GM21367 (cell line): ENCODE measurements at regions not wholly inside any gene's neighbourhood (a gene's known extent, or its start where the extent isn't known, plus 50 kb on each side); places are given as distances from the start of the nearest gene placed in this dataset.

Experiments
- ATAC-seq: cut with Tn5 transposase; IDR thresholded peaks from one replicate; pipeline ENCODE4 v1.9.1; 2021; ENCODE audit not compliant: unreplicated experiment

- ATAC-seq: no peak
Measured at GRCh38 chr10:7028809-7029166, 382.0 kb downstream of the SFMBT2 start.

- no peak for ATAC-seq
Measured at GRCh38 chr10:7027913-7028808, 382.7 kb downstream of the SFMBT2 start.

GRCh38 chr10:7027237-7027912 lies 383.5 kb downstream of the SFMBT2 start:
- no peak for ATAC-seq

GRCh38 chr10:7026818-7027217 lies 384.0 kb downstream of the SFMBT2 start:
- no peak for ATAC-seq

- no peak for ATAC-seq
Measured at GRCh38 chr10:7025296-7025695, 385.5 kb downstream of the SFMBT2 start.

GRCh38 chr10:7015457-7015856 lies 395.4 kb downstream of the SFMBT2 start:
- no peak for ATAC-seq

- no peak for ATAC-seq
Measured at GRCh38 chr10:7014721-7015120, 396.1 kb downstream of the SFMBT2 start.

GRCh38 chr10:7011994-7012393 lies 398.8 kb downstream of the SFMBT2 start:
- no peak for ATAC-seq

GRCh38 chr10:7008645-7009044 lies 402.2 kb downstream of the SFMBT2 start:
- no peak for ATAC-seq

- ATAC-seq: no peak
Measured at GRCh38 chr10:7007600-7008190, 403.1 kb downstream of the SFMBT2 start.

GRCh38 chr10:7006566-7006965 lies 404.3 kb downstream of the SFMBT2 start:
- no peak for ATAC-seq

- no peak for ATAC-seq
Measured at GRCh38 chr10:7003831-7004395, 406.9 kb downstream of the SFMBT2 start.

- no peak for ATAC-seq
Measured at GRCh38 chr10:7000061-7000460, 410.8 kb downstream of the SFMBT2 start.

GRCh38 chr10:6999232-6999925 lies 411.5 kb downstream of the SFMBT2 start:
- ATAC-seq: no peak

GRCh38 chr10:6997509-6997908 lies 413.3 kb downstream of the SFMBT2 start:
- ATAC-seq: no peak

- no peak for ATAC-seq
Measured at GRCh38 chr10:6996431-6996830, 414.4 kb downstream of the SFMBT2 start.

GRCh38 chr10:6995831-6996230 lies 415.0 kb downstream of the SFMBT2 start:
- no peak for ATAC-seq

GRCh38 chr10:6995341-6995740 lies 415.3 kb upstream of the PRKCQ start:
- no peak for ATAC-seq

- ATAC-seq: no peak
Measured at GRCh38 chr10:6990891-6991290, 410.8 kb upstream of the PRKCQ start.

GRCh38 chr10:6988654-6989053 lies 408.6 kb upstream of the PRKCQ start:
- no peak for ATAC-seq

- ATAC-seq: no peak
Measured at GRCh38 chr10:6987536-6987945, 407.5 kb upstream of the PRKCQ start.
